GM19438 (cell line): ENCODE measurements at regions not wholly inside any gene's neighbourhood (a gene's known extent, or its start where the extent isn't known, plus 50 kb on each side); places are given as distances from the start of the nearest gene placed in this dataset.

ENCODE experiments used
- ATAC-seq: cut with Tn5 transposase; IDR thresholded peaks from one replicate; pipeline ENCODE4 v1.9.1; 2021; ENCODE audit warnings: low read depth; ENCODE audit not compliant: unreplicated experiment

GRCh38 chr2:183214680-183215079, 90.4 kb downstream of the NUP35 start:
- ATAC-seq: peak; percentile 78

- no peak for ATAC-seq
Measured at GRCh38 chr2:183215917-183216316, 91.7 kb downstream of the NUP35 start.

- no peak for ATAC-seq
Measured at GRCh38 chr2:183219888-183220287, 95.6 kb downstream of the NUP35 start.

- ATAC-seq: no peak
Measured at GRCh38 chr2:183222751-183223150, 98.5 kb downstream of the NUP35 start.

GRCh38 chr2:183224948-183225347, 100.7 kb downstream of the NUP35 start:
- ATAC-seq: no peak

- no peak for ATAC-seq
Measured at GRCh38 chr2:183227176-183227575, 102.9 kb downstream of the NUP35 start.

GRCh38 chr2:183229386-183229785, 105.1 kb downstream of the NUP35 start:
- ATAC-seq: no peak

- ATAC-seq: no peak
Measured at GRCh38 chr2:183232161-183232865, 108.1 kb downstream of the NUP35 start.

GRCh38 chr2:183242937-183243336, 118.7 kb downstream of the NUP35 start:
- ATAC-seq: no peak

GRCh38 chr2:183243758-183244157, 119.5 kb downstream of the NUP35 start:
- no peak for ATAC-seq

- no peak for ATAC-seq
Measured at GRCh38 chr2:183244300-183244844, 120.1 kb downstream of the NUP35 start.

- ATAC-seq: no peak
Measured at GRCh38 chr2:183248866-183249567, 124.8 kb downstream of the NUP35 start.

- ATAC-seq: no peak
Measured at GRCh38 chr2:183250061-183250460, 125.8 kb downstream of the NUP35 start.

GRCh38 chr2:183250472-183250871, 126.2 kb downstream of the NUP35 start:
- no peak for ATAC-seq

GRCh38 chr2:183253441-183254130, 129.3 kb downstream of the NUP35 start:
- ATAC-seq: no peak

GRCh38 chr2:183255411-183255810, 131.2 kb downstream of the NUP35 start:
- no peak for ATAC-seq

- no peak for ATAC-seq
Measured at GRCh38 chr2:183259921-183260320, 135.7 kb downstream of the NUP35 start.

- no peak for ATAC-seq
Measured at GRCh38 chr2:183260527-183260926, 136.3 kb downstream of the NUP35 start.

GRCh38 chr2:183264890-183265535, 140.8 kb downstream of the NUP35 start:
- no peak for ATAC-seq

GRCh38 chr2:183267148-183267827, 143.0 kb downstream of the NUP35 start:
- ATAC-seq: no peak
